ENCODE measurements at regions not wholly inside any gene's neighbourhood (a gene's known extent, or its start where the extent isn't known, plus 50 kb on each side); places are given as distances from the start of the nearest gene placed in this dataset.

- TF ChIP-seq ESRRA (IDR thresholded peaks at IDR 0.05; ENCODE audit: low read length) (no peak), ZBTB4 (CRISPR knock-in tag; IDR thresholded peaks at IDR 0.05) (no peak), CEBPB (IDR thresholded peaks at IDR 0.05; ENCODE audit: borderline replicate concordance in 1 of 2, low read depth in 2 of 2, low read length in 2 of 2) (no peak), PML (IDR thresholded peaks at IDR 0.05; ENCODE audit: low read length) (no peak), BRCA1 (IDR thresholded peaks at IDR 0.05; ENCODE audit: low read depth, low read length) (no peak), STAT3 (IDR thresholded peaks at IDR 0.05; ENCODE audit: low read depth, low read length) (no peak), ZNF622 (IDR thresholded peaks at IDR 0.05) (no peak), SUPT20H (IDR thresholded peaks at IDR 0.05; ENCODE audit: borderline replicate concordance, control insufficient read depth, low read depth, low read length) (no peak), NBN (IDR thresholded peaks at IDR 0.05) (no peak), ZNF384 (IDR thresholded peaks at IDR 0.05; ENCODE audit: borderline replicate concordance, low read depth, low read length) (no peak), SREBF2 (IDR thresholded peaks at IDR 0.05; ENCODE audit: low read length) (no peak)
Observed at GRCh38 chr12:128190614-128191013, 76.4 kb upstream of the TMEM132C start (continued).

GRCh38 chr12:128191380-128191779 lies 75.6 kb upstream of the TMEM132C start:
- BruUV-seq (replicated peaks), result no TSS peak
- RAD21 ChIA-PET (ENCODE audit: unreplicated experiment), result no interaction called here
- TF ChIP-seq CEBPZ (IDR thresholded peaks at IDR 0.05; ENCODE audit: low read depth, low read length) (no peak), STAT1 (conservative IDR thresholded peaks at IDR 0.05) (no peak), SREBF1 (IDR thresholded peaks at IDR 0.05; ENCODE audit: low read length) (no peak), NFIC (IDR thresholded peaks at IDR 0.05; ENCODE audit: low read depth, low read length) (no peak), ZSCAN29 (IDR thresholded peaks at IDR 0.05) (no peak), KLF5 (IDR thresholded peaks at IDR 0.05; ENCODE audit: partially characterized antibody) (no peak), HDGF (IDR thresholded peaks at IDR 0.05) (no peak)

More at GRCh38 chr12:128191380-128191779, 75.6 kb upstream of the TMEM132C start:
- POLR2A ChIA-PET, result no interaction called here
- Histone ChIP-seq H3K4me3 (no peak overlapping the region), H3K36me3 (ENCODE audit: control insufficient read depth in 2 of 2, insufficient read depth in 2 of 2, low read length in 1 of 2) (no peaks in the 10 kb centered on the region), H4K20me1 (ENCODE audit: control insufficient read depth, insufficient read depth) (no peaks in the 10 kb centered on the region), H3K4me2 (ENCODE audit: control insufficient read depth, insufficient read depth) (no peak overlapping the region), H3K27me3 (replicated peaks in 1 of 2; ENCODE audit: control insufficient read depth in 2 of 2, insufficient read depth in 2 of 2, low read length in 1 of 2) (no peaks in the 10 kb centered on the region), H3K27ac (ENCODE audit: control insufficient read depth, insufficient read depth) (no peak overlapping the region), H2AFZ (ENCODE audit: control insufficient read depth, low read depth, low read length) (no peak overlapping the region), H3K9ac (ENCODE audit: control insufficient read depth, insufficient read depth, low read length) (no peak overlapping the region), H3K9me3 (replicated peaks; ENCODE audit: control insufficient read depth, insufficient read depth, low read length) (no peaks in the 10 kb centered on the region; the same call in 1 of the 3 replicates), H3K79me2 (ENCODE audit: control insufficient read depth, insufficient read depth, low read length) (no peaks in the 10 kb centered on the region), H3K4me1 (ENCODE audit: control insufficient read depth, insufficient read depth, low read length) (no peaks in the 10 kb centered on the region)
- ATAC-seq (no peak), DNase-seq (ENCODE audit: low read depth, low spot score) (no peak), FAIRE-seq (no peak)
- WGBS (ENCODE audit: insufficient coverage, insufficient replicate concordance, low lambda C conversion rate, missing lambda C conversion rate), result 42% methylated on average over 14 of the region's 14 CpGs
- intact Hi-C loops (cut with micrococcal nuclease; ENCODE audit: unreplicated experiment), result no loop called here
- SMC1A ChIA-PET (ENCODE audit: uncharacterized antibody, unreplicated experiment), result no interaction called here
- CTCF ChIA-PET, result interaction anchor here (1.0 kb wide), 1 partner anchor 123 kb away, joined by 3 read pairs; no protein-coding TSS in a partner anchor
- in situ Hi-C loops (cut with MboI), result no loop called here
